ENCODE measurements at regions not wholly inside any gene's neighbourhood (a gene's known extent, or its start where the extent isn't known, plus 50 kb on each side); places are given as distances from the start of the nearest gene placed in this dataset.

- Histone ChIP-seq H3K27ac (ENCODE audit: low read depth, low read length) (no peak overlapping the region), H3K27me3 (ENCODE audit: control insufficient read depth, insufficient read depth, low read length) (no peaks in the 10 kb centered on the region), H3K4me3 (ENCODE audit: low read depth, low read length) (no peak overlapping the region), H3K9me3 (ENCODE audit: control insufficient read depth, insufficient read depth, low read length) (no peaks in the 10 kb centered on the region), H3K36me3 (ENCODE audit: control insufficient read depth, insufficient read depth, low read length) (no peaks in the 10 kb centered on the region), H3K9ac (ENCODE audit: low read depth, low read length) (no peak overlapping the region), H3K4me1 (ENCODE audit: control insufficient read depth, insufficient read depth, low read length) (no peaks in the 10 kb centered on the region)
Measured at GRCh38 chr4:147421456-147421855, 59.4 kb upstream of the EDNRA start.

DNA sequence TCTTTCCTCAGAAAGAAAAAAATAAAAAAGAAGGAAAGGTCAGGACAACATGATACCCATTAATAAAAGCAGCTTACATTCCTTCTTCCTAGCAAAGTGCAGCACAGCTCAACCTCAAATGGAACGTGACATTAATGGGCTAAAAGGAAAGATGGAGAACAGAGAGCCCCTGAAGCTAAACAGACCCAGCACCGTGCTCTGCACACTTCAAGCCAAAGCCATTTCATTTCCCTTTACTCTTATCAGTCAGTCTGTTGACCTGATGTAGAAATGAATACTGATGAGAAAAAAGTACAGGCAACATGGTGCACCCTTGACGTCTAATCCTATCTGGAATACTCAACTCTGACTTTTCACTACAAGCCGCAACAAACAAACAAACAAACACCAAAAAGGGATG, 57.7 kb upstream of the EDNRA start:
- Histone ChIP-seq H3K27ac (ENCODE audit: low read depth, low read length) (no peak overlapping the region), H3K9ac (ENCODE audit: low read depth, low read length) (no peak overlapping the region), H3K27me3 (ENCODE audit: control insufficient read depth, insufficient read depth, low read length) (no peaks in the 10 kb centered on the region), H3K4me3 (ENCODE audit: low read depth, low read length) (no peak overlapping the region), H3K4me1 (ENCODE audit: control insufficient read depth, insufficient read depth, low read length) (no peaks in the 10 kb centered on the region), H3K36me3 (ENCODE audit: control insufficient read depth, insufficient read depth, low read length) (no peaks in the 10 kb centered on the region), H3K9me3 (ENCODE audit: control insufficient read depth, insufficient read depth, low read length) (no peaks in the 10 kb centered on the region)

- Histone ChIP-seq H3K36me3 (ENCODE audit: control insufficient read depth, insufficient read depth, low read length) (no peaks in the 10 kb centered on the region), H3K9me3 (ENCODE audit: control insufficient read depth, insufficient read depth, low read length) (no peaks in the 10 kb centered on the region), H3K27ac (ENCODE audit: low read depth, low read length) (no peak overlapping the region), H3K4me3 (ENCODE audit: low read depth, low read length) (no peak overlapping the region), H3K9ac (ENCODE audit: low read depth, low read length) (no peak overlapping the region), H3K4me1 (ENCODE audit: control insufficient read depth, insufficient read depth, low read length) (no peaks in the 10 kb centered on the region), H3K27me3 (ENCODE audit: control insufficient read depth, insufficient read depth, low read length) (no peaks in the 10 kb centered on the region)
Measured at GRCh38 chr4:147425019-147425418, 55.9 kb upstream of the EDNRA start.

GRCh38 chr4:147428583-147428982, 52.3 kb upstream of the EDNRA start:
- Histone ChIP-seq H3K27me3 (ENCODE audit: control insufficient read depth, insufficient read depth, low read length) (no peaks in the 10 kb centered on the region), H3K4me1 (ENCODE audit: control insufficient read depth, insufficient read depth, low read length) (no peaks in the 10 kb centered on the region), H3K27ac (ENCODE audit: low read depth, low read length) (no peak overlapping the region), H3K9ac (ENCODE audit: low read depth, low read length) (no peak overlapping the region), H3K9me3 (ENCODE audit: control insufficient read depth, insufficient read depth, low read length) (no peaks in the 10 kb centered on the region), H3K36me3 (ENCODE audit: control insufficient read depth, insufficient read depth, low read length) (no peaks in the 10 kb centered on the region), H3K4me3 (ENCODE audit: low read depth, low read length) (no peak overlapping the region)

DNA sequence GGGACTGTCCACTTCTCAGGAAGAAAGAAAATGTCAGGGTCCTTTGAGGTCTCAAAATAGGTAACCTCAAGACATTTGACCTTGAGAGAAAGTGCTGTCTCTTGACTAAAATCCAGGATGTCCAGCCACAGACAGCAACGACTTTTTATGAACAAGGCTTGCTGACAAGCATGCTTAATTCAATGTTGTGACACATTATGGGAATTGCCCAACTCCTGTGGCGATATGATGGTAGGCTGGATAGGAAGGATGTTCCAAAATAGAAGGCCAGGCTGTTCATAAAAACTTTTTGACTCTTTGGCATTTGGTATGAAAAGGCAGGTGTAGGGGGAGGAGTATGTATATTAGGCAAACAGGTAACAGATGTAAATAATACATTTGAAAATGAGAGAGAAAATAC, 50.8 kb upstream of the EDNRA start:
- Histone ChIP-seq H3K36me3 (ENCODE audit: control insufficient read depth, insufficient read depth, low read length) (no peaks in the 10 kb centered on the region), H3K9me3 (ENCODE audit: control insufficient read depth, insufficient read depth, low read length) (no peaks in the 10 kb centered on the region), H3K27me3 (ENCODE audit: control insufficient read depth, insufficient read depth, low read length) (no peaks in the 10 kb centered on the region), H3K4me3 (ENCODE audit: low read depth, low read length) (no peak overlapping the region), H3K4me1 (ENCODE audit: control insufficient read depth, insufficient read depth, low read length) (no peaks in the 10 kb centered on the region), H3K9ac (ENCODE audit: low read depth, low read length) (no peak overlapping the region), H3K27ac (ENCODE audit: low read depth, low read length) (no peak overlapping the region)
